Endodermal cell (in vitro differentiated cells): ENCODE measurements at regions not wholly inside any gene's neighbourhood (a gene's known extent, or its start where the extent isn't known, plus 50 kb on each side); places are given as distances from the start of the nearest gene placed in this dataset.

Source experiments
- DNase-seq: peaks from one replicate; pipeline ENCODE4 v3.0.0-alpha.2; 2017
- H3K27ac ChIP-seq: 2 replicates; pipeline ENCODE4 v1.5.1; 2013; ENCODE audit warnings: mild to moderate bottlenecking, low read depth, low read length, moderate library complexity
- H3K27me3 ChIP-seq: 2 replicates; pipeline ENCODE4 v1.6.1; 2013; ENCODE audit warnings: mild to moderate bottlenecking, low read length, moderate library complexity; ENCODE audit not compliant: insufficient read depth, control insufficient read depth, poor library complexity, severe bottlenecking
- H3K36me3 ChIP-seq: 2 replicates; pipeline ENCODE4 v1.7.0; 2013; ENCODE audit warnings: mild to moderate bottlenecking, low read length, moderate library complexity; ENCODE audit not compliant: control insufficient read depth, insufficient read depth
- H3K4me1 ChIP-seq: one replicate; pipeline ENCODE4 v1.7.0; 2013; ENCODE audit warnings: low read length; ENCODE audit not compliant: control insufficient read depth, insufficient read depth
- H3K4me3 ChIP-seq: 2 replicates; pipeline ENCODE4 v1.5.1; 2013; ENCODE audit warnings: mild to moderate bottlenecking, low read length, moderate library complexity
- H3K9ac ChIP-seq: 2 replicates; pipeline ENCODE4 v1.6.1; 2013; ENCODE audit warnings: mild to moderate bottlenecking, low read length, moderate library complexity; ENCODE audit not compliant: poor library complexity, severe bottlenecking; ENCODE audit errors: extremely low read depth
- H3K9me3 ChIP-seq: 2 replicates; pipeline ENCODE4 v1.6.1; 2013; ENCODE audit warnings: mild to moderate bottlenecking, low read length, moderate library complexity; ENCODE audit not compliant: control insufficient read depth
- H3K27ac Mint-ChIP-seq: 2 replicates; pipeline ENCODE4 v1.8.0; 2020; ENCODE audit warnings: mixed read lengths
- H3K27me3 Mint-ChIP-seq: 2 replicates; pipeline ENCODE4 v1.8.0; 2021; ENCODE audit warnings: mild to moderate bottlenecking, mixed read lengths; ENCODE audit not compliant: insufficient read depth
- H3K36me3 Mint-ChIP-seq: 2 replicates; pipeline ENCODE4 v1.8.0; 2020; ENCODE audit warnings: low read depth, mixed read lengths
- H3K4me1 Mint-ChIP-seq: 2 replicates; pipeline ENCODE4 v1.8.0; 2020; ENCODE audit warnings: mixed read lengths
- H3K4me3 Mint-ChIP-seq: 2 replicates; pipeline ENCODE4 v1.8.0; 2020; ENCODE audit warnings: mild to moderate bottlenecking, moderate library complexity, mixed read lengths
- H3K9me3 Mint-ChIP-seq: 2 replicates; pipeline ENCODE4 v1.8.0; 2020; ENCODE audit warnings: mild to moderate bottlenecking, mixed read lengths
- CTCF ChIP-seq: fragments of 200-600 bp; sonication (generic); conservative IDR thresholded peaks from 2 replicates; pipeline ENCODE4 v1.5.0; 2021; ENCODE audit warnings: antibody characterized with exemption, mild to moderate bottlenecking
- WGBS, 2 experiments: methylation state at CpG; one replicate each; pipeline versions ENCODE4 v1.1.5 to v1.1.7; 2013; ENCODE audit warnings: missing lambda C conversion rate in 2 of 2, mixed read lengths in 1 of 2; ENCODE audit not compliant: insufficient coverage in 1 of 2, insufficient read length in 1 of 2; 5-methylcytosine and 5-hydroxymethylcytosine counted together

DNA sequence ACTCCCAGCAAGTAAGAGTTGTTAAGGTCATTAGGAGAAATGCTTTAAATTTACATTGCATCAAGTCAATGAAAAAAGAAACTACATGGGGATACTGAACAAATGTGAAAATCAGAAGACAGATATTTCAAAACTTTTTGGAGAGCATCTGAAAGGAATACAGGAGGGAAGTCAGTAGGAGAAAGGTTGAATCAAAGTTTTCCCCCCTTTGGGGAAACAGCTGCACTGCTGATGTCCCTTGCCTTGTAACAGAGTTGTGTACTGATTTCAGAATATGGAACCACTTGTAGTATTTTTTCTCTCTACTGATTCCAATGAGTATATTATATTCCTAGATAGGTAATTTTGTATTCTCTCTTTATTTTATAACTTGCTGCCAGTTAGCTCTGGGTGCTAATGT is 592.5 kb upstream of the ZEB2 start:
- no peaks in the 10 kb centered on the region for H3K36me3 ChIP-seq
- H3K9me3 Mint-ChIP-seq = no peaks in the 10 kb centered on the region
- no peak overlapping the region for H3K27ac ChIP-seq
- H3K27ac Mint-ChIP-seq = no peak overlapping the region
- no peaks in the 10 kb centered on the region for H3K4me1 ChIP-seq
- no peak overlapping the region for H3K9ac ChIP-seq
- no peak for TF ChIP-seq CTCF
- H3K9me3 ChIP-seq = no peaks in the 10 kb centered on the region
- H3K36me3 Mint-ChIP-seq = no peaks in the 10 kb centered on the region
- no peaks in the 10 kb centered on the region for H3K27me3 Mint-ChIP-seq
- H3K4me3 Mint-ChIP-seq = no peak overlapping the region
- no peak for DNase-seq
- no peaks in the 10 kb centered on the region for H3K27me3 ChIP-seq
- H3K4me3 ChIP-seq = no peak overlapping the region
- no peaks in the 10 kb centered on the region for H3K4me1 Mint-ChIP-seq

- H3K4me1 ChIP-seq = no peaks in the 10 kb centered on the region
- H3K9ac ChIP-seq = no peak overlapping the region
- no peaks in the 10 kb centered on the region for H3K4me1 Mint-ChIP-seq
- no peak overlapping the region for H3K27ac Mint-ChIP-seq
- no peak overlapping the region for H3K27ac ChIP-seq
- TF ChIP-seq CTCF = no peak
- no peaks in the 10 kb centered on the region for H3K36me3 ChIP-seq
- DNase-seq = no peak
- WGBS, 2 experiments = 92% methylated on average over 2 of the region's 3 CpGs; no CpG with 5 or more reads in 1 of the 2 experiments
- no peak overlapping the region for H3K4me3 ChIP-seq
- H3K9me3 ChIP-seq = no peaks in the 10 kb centered on the region
- no peaks in the 10 kb centered on the region for H3K27me3 Mint-ChIP-seq
- H3K4me3 Mint-ChIP-seq = no peak overlapping the region
- H3K36me3 Mint-ChIP-seq = no peaks in the 10 kb centered on the region
- no peaks in the 10 kb centered on the region for H3K27me3 ChIP-seq
- H3K9me3 Mint-ChIP-seq = no peaks in the 10 kb centered on the region
Observed at GRCh38 chr2:145110668-145111356, 590.9 kb upstream of the ZEB2 start.

DNA sequence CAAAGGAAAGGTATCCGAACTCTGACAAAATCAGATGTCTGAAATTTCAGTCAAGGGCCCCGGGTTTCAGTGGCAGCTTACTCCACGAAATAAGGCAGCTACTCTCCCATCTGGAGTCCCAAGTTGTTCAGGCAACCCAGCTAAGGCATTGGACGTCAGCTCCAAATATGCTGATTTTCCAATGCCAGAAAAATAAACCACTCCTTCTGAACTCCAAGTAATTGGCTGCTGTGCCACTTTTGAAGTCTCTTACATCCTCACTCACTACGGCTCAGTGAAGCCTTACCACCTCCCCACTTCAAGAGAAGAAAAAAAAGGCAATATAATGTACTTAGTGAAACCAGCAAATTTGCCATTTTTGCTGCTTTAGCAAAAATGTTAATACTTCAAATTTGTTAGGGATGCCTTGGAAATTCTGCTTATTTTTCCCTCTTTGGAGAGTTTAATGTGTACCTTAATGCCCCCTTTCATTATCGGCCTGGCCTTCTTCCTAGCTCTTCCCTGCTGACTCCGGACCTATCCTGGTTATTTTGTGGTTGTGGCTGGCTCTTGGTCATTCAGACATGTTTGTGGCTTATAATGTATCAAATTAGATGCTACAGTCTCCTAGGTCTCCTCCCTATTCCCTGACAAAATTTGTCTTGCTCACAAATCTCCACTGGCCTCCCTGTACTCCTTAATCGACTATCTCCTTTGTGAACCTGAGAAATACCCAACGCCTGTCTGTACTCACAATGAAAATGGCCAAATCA is 589.2 kb upstream of the ZEB2 start:
- H3K9me3 ChIP-seq = no peaks in the 10 kb centered on the region
- no peaks in the 10 kb centered on the region for H3K27me3 ChIP-seq
- WGBS, 2 experiments = 92 to 94% methylated on average over 4 to 9 of the region's 9 CpGs
- no peaks in the 10 kb centered on the region for H3K4me1 ChIP-seq
- H3K27me3 Mint-ChIP-seq = no peaks in the 10 kb centered on the region
- no peak overlapping the region for H3K27ac Mint-ChIP-seq
- no peak overlapping the region for H3K27ac ChIP-seq
- H3K4me3 ChIP-seq = no peak overlapping the region
- no peak overlapping the region for H3K4me3 Mint-ChIP-seq
- no peak overlapping the region for H3K9ac ChIP-seq
- H3K4me1 Mint-ChIP-seq = no peaks in the 10 kb centered on the region
- no peaks in the 10 kb centered on the region for H3K9me3 Mint-ChIP-seq
- H3K36me3 ChIP-seq = no peaks in the 10 kb centered on the region
- DNase-seq = no peak
- no peak for TF ChIP-seq CTCF
- H3K36me3 Mint-ChIP-seq = no peaks in the 10 kb centered on the region
